WERI-Rb-1 (cell line): ENCODE measurements at regions not wholly inside any gene's neighbourhood (a gene's known extent, or its start where the extent isn't known, plus 50 kb on each side); places are given as distances from the start of the nearest gene placed in this dataset.

Source experiments
- DNase-seq: peaks from one replicate; pipeline ENCODE4 v3.0.0-alpha.2; 2020
- H3K27ac ChIP-seq: fragments of 250-450 bp; sonication (Bioruptor Pico); 2 replicates; pipeline ENCODE4 v1.5.1; 2020; ENCODE audit warnings: mild to moderate bottlenecking, moderate library complexity
- H3K27me3 ChIP-seq: fragments of 250-450 bp; sonication (Bioruptor Pico); 2 replicates; pipeline ENCODE4 v1.5.1; 2021; ENCODE audit warnings: mild to moderate bottlenecking, low read depth, moderate library complexity; ENCODE audit not compliant: insufficient read depth, severe bottlenecking
- H3K36me3 ChIP-seq: fragments of 250-450 bp; sonication (Bioruptor Pico); 2 replicates; pipeline ENCODE4 v1.5.1; 2020; ENCODE audit warnings: mild to moderate bottlenecking, moderate library complexity
- H3K4me3 ChIP-seq: 2 replicates; pipeline ENCODE4 v1.5.1; 2011; ENCODE audit warnings: low read depth, mild to moderate bottlenecking, control low read depth, low read length
- H3K9me3 ChIP-seq: fragments of 250-450 bp; sonication (Bioruptor Pico); 2 replicates; pipeline ENCODE4 v1.5.1; 2021; ENCODE audit warnings: mild to moderate bottlenecking, moderate library complexity; ENCODE audit not compliant: severe bottlenecking
- CTCF ChIP-seq: IDR thresholded peaks from 2 replicates; pipeline ENCODE4 v1.5.1; 2011; ENCODE audit warnings: low read depth, mild to moderate bottlenecking, control low read depth, inconsistent platforms, low read length

- no peak for DNase-seq
- Histone ChIP-seq H3K36me3 (no peaks in the 10 kb centered on the region), H3K9me3 (peaks cover 4% of the 10 kb centered on the region), H3K27ac (no peak overlapping the region), H3K4me3 (no peak overlapping the region), H3K27me3 (no peaks in the 10 kb centered on the region)
- no peak for TF ChIP-seq CTCF
Observed at GRCh38 chr2:142725386-142725785, 152.1 kb upstream of the KYNU start.

GRCh38 chr2:142724713-142725349 is 152.6 kb upstream of the KYNU start:
- no peak overlapping the region for H3K27ac ChIP-seq
- TF ChIP-seq CTCF = no peak
- no peaks in the 10 kb centered on the region for H3K27me3 ChIP-seq
- DNase-seq = no peak
- no peak overlapping the region for H3K4me3 ChIP-seq
- no peaks in the 10 kb centered on the region for H3K36me3 ChIP-seq
- H3K9me3 ChIP-seq = peaks cover 4% of the 10 kb centered on the region

GRCh38 chr2:142724186-142724585 is 153.3 kb upstream of the KYNU start:
- Histone ChIP-seq H3K9me3 (peaks cover 4% of the 10 kb centered on the region), H3K4me3 (no peak overlapping the region), H3K36me3 (no peaks in the 10 kb centered on the region), H3K27ac (no peak overlapping the region), H3K27me3 (no peaks in the 10 kb centered on the region)
- no peak for TF ChIP-seq CTCF
- DNase-seq = no peak

- no peaks in the 10 kb centered on the region for H3K36me3 ChIP-seq
- DNase-seq = no peak
- H3K4me3 ChIP-seq = no peak overlapping the region
- H3K9me3 ChIP-seq = peaks cover 4% of the 10 kb centered on the region
- no peaks in the 10 kb centered on the region for H3K27me3 ChIP-seq
- no peak for TF ChIP-seq CTCF
- H3K27ac ChIP-seq = no peak overlapping the region
Observed at GRCh38 chr2:142723236-142723635, 154.2 kb upstream of the KYNU start.

DNA sequence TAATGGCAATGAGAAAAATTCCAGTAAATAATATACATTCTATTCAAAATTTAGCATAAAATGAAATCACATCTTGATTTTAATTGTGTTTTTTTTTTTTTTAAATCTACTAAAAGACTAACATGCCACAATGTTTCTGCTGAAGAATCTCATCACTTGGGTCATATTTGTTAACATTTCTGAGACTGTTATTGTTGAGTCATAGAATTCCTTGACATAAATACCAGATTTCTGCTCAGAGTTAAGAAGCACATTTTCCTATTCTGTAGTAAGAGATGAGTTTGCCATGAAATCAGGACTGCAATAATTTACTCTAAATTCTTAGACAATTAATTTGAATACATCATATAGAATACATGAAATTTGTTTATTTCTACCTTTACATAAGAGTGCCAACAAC is 154.9 kb upstream of the KYNU start:
- Histone ChIP-seq H3K9me3 (no peaks in the 10 kb centered on the region), H3K4me3 (no peak overlapping the region)
- no peak for DNase-seq

More for the DNA sequence above, 154.9 kb upstream of the KYNU start:
- no peaks in the 10 kb centered on the region for H3K36me3 ChIP-seq
- no peak overlapping the region for H3K27ac ChIP-seq
- no peaks in the 10 kb centered on the region for H3K27me3 ChIP-seq
- TF ChIP-seq CTCF = no peak
